Tibial nerve (tissue), 4 donors: ENCODE measurements at regions not wholly inside any gene's neighbourhood (a gene's known extent, or its start where the extent isn't known, plus 50 kb on each side); places are given as distances from the start of the nearest gene placed in this dataset.

Experiments
- DNase-seq, 2 donors: peaks; one replicate each; pipeline ENCODE4 v3.0.0-alpha.2; 2019; ENCODE audit warnings: low spot score in 2 of 2
- H3K27ac ChIP-seq, 4 donors: fragments of 200-600 bp; sonication (generic) in 3 of 4; one replicate each; pipeline ENCODE4 v1.5.1; 2017 to 2019; ENCODE audit warnings: mild to moderate bottlenecking in 1 of 4
- H3K27me3 ChIP-seq, 2 donors: fragments of 200-600 bp; sonication (generic) in 1 of 2; one replicate each; pipeline versions ENCODE4 v1.5.1 to v1.6.0; 2017 to 2019
- H3K36me3 ChIP-seq, 3 donors: fragments of 200-600 bp; sonication (generic); one replicate each; pipeline ENCODE4 v1.5.1; 2018 to 2019
- H3K4me1 ChIP-seq, 4 donors: fragments of 200-600 bp; sonication (generic) in 3 of 4; one replicate each; pipeline ENCODE4 v1.5.1; 2017 to 2019
- H3K4me3 ChIP-seq, 4 donors: fragments of 200-600 bp; sonication (generic) in 3 of 4; one replicate each; pipeline ENCODE4 v1.5.1; 2017 to 2019; ENCODE audit warnings: mild to moderate bottlenecking in 1 of 4, moderate library complexity in 1 of 4
- H3K9me3 ChIP-seq, 4 donors: fragments of 200-600 bp; sonication (generic) in 3 of 4; one replicate each; pipeline ENCODE4 v1.5.1; 2017 to 2019
- CTCF ChIP-seq, 5 experiments: fragments of 200-600 bp in 3 of 5; fragments of 450-650 bp in 2 of 5; sonication (generic) in 3 of 5; IDR thresholded peaks; one replicate each; pipeline ENCODE4 v1.5.1; 2016 to 2019; ENCODE audit warnings: antibody characterized with exemption in 5 of 5, mild to moderate bottlenecking in 3 of 5, moderate library complexity in 2 of 5
- EP300 ChIP-seq, 2 donors: sonication (generic); formaldehyde crosslinking; IDR thresholded peaks; one replicate each; pipeline ENCODE4 v1.6.1; 2017; ENCODE audit warnings: antibody characterized with exemption in 2 of 2, mild to moderate bottlenecking in 1 of 2
- POLR2A ChIP-seq, 2 donors: fragments of 450-650 bp; IDR thresholded peaks; one replicate each; pipeline ENCODE4 v1.6.1; 2017; ENCODE audit warnings: antibody characterized with exemption in 2 of 2, mild to moderate bottlenecking in 2 of 2, moderate library complexity in 2 of 2
- WGBS, 2 donors: methylation state at CpG; one replicate each; pipeline ENCODE4 v1.1.5; 2018; 5-methylcytosine and 5-hydroxymethylcytosine counted together

GRCh38 chr22:45071618-45072017 is 61.8 kb upstream of the PHF21B start:
- H3K9me3 ChIP-seq = peaks cover 0 to 9% (median 0%) of the 10 kb centered on the region in 4 donors
- H3K27me3 ChIP-seq = peaks cover 0 to 48% of the 10 kb centered on the region in 2 donors
- H3K4me1 ChIP-seq = no peaks in the 10 kb centered on the region
- no peaks in the 10 kb centered on the region for H3K36me3 ChIP-seq
- no peak for TF ChIP-seq POLR2A (IDR thresholded peaks at IDR 0.05)
- TF ChIP-seq CTCF (IDR thresholded peaks at IDR 0.05) = no peak
- no peak for TF ChIP-seq EP300 (IDR thresholded peaks at IDR 0.05)
- DNase-seq = no peak
- 46 to 59% methylated on average over 7 to 8 of the region's 9 CpGs for WGBS, 2 donors
- H3K27ac ChIP-seq = no peak overlapping the region
- no peak overlapping the region for H3K4me3 ChIP-seq

- Histone ChIP-seq H3K36me3 (no peaks in the 10 kb centered on the region), H3K4me3 (no peak overlapping the region), H3K27ac (no peak overlapping the region), H3K9me3 (peaks cover 0 to 9% (median 0%) of the 10 kb centered on the region in 4 donors), H3K27me3 (peaks cover 0 to 56% of the 10 kb centered on the region in 2 donors), H3K4me1 (no peaks in the 10 kb centered on the region)
- no peak for TF ChIP-seq CTCF (IDR thresholded peaks at IDR 0.05)
- no peak for TF ChIP-seq EP300 (IDR thresholded peaks at IDR 0.05)
- no peak for TF ChIP-seq POLR2A (IDR thresholded peaks at IDR 0.05)
- WGBS, 2 donors = 18 to 23% methylated on average over 17 of the region's 17 CpGs
- no peak for DNase-seq
Measured at GRCh38 chr22:45072322-45072903, 62.6 kb upstream of the PHF21B start.

GRCh38 chr22:45073064-45073463 is 63.3 kb upstream of the PHF21B start:
- H3K4me3 ChIP-seq = no peak overlapping the region
- 54 to 62% methylated on average over 5 of the region's 5 CpGs for WGBS, 2 donors
- H3K36me3 ChIP-seq = no peaks in the 10 kb centered on the region
- peaks cover 0 to 9% (median 0%) of the 10 kb centered on the region in 4 donors for H3K9me3 ChIP-seq
- peaks cover 0 to 62% of the 10 kb centered on the region in 2 donors for H3K27me3 ChIP-seq
- DNase-seq = no peak
- no peaks in the 10 kb centered on the region for H3K4me1 ChIP-seq
- no peak for TF ChIP-seq EP300 (IDR thresholded peaks at IDR 0.05)
- no peak for TF ChIP-seq CTCF (IDR thresholded peaks at IDR 0.05)
- TF ChIP-seq POLR2A (IDR thresholded peaks at IDR 0.05) = no peak
- H3K27ac ChIP-seq = no peak overlapping the region

GRCh38 chr22:45077286-45077685 is 67.5 kb upstream of the PHF21B start:
- H3K27me3 ChIP-seq = peaks cover 0 to 52% of the 10 kb centered on the region in 2 donors
- 26 to 47% methylated on average over 14 of the region's 14 CpGs for WGBS, 2 donors

More at GRCh38 chr22:45077286-45077685, 67.5 kb upstream of the PHF21B start:
- Histone ChIP-seq H3K4me1 (no peaks in the 10 kb centered on the region), H3K9me3 (no peaks in the 10 kb centered on the region), H3K36me3 (no peaks in the 10 kb centered on the region), H3K27ac (no peak overlapping the region), H3K4me3 (no peak overlapping the region)
- no peak for DNase-seq
- TF ChIP-seq CTCF (IDR thresholded peaks at IDR 0.05) (no peak), POLR2A (IDR thresholded peaks at IDR 0.05) (no peak), EP300 (IDR thresholded peaks at IDR 0.05) (no peak)
